ENCODE measurements at regions not wholly inside any gene's neighbourhood (a gene's known extent, or its start where the extent isn't known, plus 50 kb on each side); places are given as distances from the start of the nearest gene placed in this dataset.

DNA sequence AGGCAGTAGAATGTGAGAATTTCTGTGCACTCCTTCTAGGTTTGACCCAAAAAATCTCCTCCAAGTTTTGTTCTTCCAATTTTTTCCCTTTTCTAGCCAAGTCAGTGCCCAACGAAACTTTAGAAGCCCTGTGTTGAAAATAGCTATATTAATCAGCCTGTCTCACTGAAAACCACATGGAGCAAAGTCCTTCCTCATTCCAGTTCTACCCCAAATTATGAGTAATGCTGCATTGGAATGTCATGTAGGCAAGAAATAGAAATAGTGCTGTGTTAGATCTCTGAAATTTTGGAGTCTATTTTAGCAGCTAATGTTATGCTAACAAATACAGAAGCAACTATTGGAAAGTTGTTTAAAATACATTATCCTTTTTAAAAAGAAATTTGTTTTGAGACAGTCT lies 725.5 kb downstream of the TBC1D32 start:
- Histone ChIP-seq H3K27me3 (ENCODE audit: low read depth, low read length) (no peaks in the 10 kb centered on the region), H3K9ac (ENCODE audit: low read length) (no peak overlapping the region), H3K4me3 (ENCODE audit: low read length) (no peak overlapping the region), H3K79me2 (ENCODE audit: low read length) (no peaks in the 10 kb centered on the region), H3K27ac (ENCODE audit: low read length) (no peak overlapping the region), H3K9me3 (ENCODE audit: insufficient read depth, low read length) (no peaks in the 10 kb centered on the region), H3K36me3 (replicated peaks; ENCODE audit: low read depth, low read length) (no peaks in the 10 kb centered on the region), H2AFZ (ENCODE audit: low read depth, low read length) (no peak overlapping the region), H4K20me1 (ENCODE audit: insufficient read depth, low read length) (no peaks in the 10 kb centered on the region), H3K4me2 (ENCODE audit: low read length) (no peak overlapping the region), H3K4me1 (ENCODE audit: low read length) (peaks cover 24% of the 10 kb centered on the region)
- no peak for TF ChIP-seq EZH2phosphoT487 (IDR thresholded peaks at IDR 0.05; ENCODE audit: low read depth)
- TF ChIP-seq, protein P1, sequence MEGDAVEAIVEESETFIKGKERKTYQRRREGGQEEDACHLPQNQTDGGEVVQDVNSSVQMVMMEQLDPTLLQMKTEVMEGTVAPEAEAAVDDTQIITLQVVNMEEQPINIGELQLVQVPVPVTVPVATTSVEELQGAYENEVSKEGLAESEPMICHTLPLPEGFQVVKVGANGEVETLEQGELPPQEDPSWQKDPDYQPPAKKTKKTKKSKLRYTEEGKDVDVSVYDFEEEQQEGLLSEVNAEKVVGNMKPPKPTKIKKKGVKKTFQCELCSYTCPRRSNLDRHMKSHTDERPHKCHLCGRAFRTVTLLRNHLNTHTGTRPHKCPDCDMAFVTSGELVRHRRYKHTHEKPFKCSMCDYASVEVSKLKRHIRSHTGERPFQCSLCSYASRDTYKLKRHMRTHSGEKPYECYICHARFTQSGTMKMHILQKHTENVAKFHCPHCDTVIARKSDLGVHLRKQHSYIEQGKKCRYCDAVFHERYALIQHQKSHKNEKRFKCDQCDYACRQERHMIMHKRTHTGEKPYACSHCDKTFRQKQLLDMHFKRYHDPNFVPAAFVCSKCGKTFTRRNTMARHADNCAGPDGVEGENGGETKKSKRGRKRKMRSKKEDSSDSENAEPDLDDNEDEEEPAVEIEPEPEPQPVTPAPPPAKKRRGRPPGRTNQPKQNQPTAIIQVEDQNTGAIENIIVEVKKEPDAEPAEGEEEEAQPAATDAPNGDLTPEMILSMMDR (IDR thresholded peaks at IDR 0.05; ENCODE audit: low read depth, low read length) = no peak

DNA sequence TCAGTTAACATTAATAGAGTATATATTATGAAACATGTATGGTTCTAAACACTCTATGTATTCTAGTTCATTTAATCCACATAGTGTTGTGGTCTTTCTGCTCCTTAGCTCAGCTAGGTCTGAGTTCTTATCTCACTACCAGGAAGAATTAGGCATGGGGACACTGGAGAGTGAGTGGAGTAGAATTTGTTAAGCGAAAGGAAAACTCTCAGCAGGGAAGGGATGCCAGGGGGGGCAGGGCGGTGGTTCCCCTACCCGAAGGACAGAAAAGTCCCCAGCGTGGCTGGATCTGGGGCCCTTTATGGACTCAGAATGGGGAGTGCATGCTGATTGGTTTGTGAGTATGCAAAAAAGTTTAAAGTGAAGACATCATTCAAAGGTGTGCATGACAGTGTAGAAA lies 727.5 kb downstream of the TBC1D32 start:
- Histone ChIP-seq H3K36me3 (replicated peaks; ENCODE audit: low read depth, low read length) (no peaks in the 10 kb centered on the region), H3K4me2 (ENCODE audit: low read length) (no peak overlapping the region), H3K4me3 (ENCODE audit: low read length) (no peak overlapping the region), H3K27ac (ENCODE audit: low read length) (no peak overlapping the region), H3K4me1 (ENCODE audit: low read length) (peaks cover 24% of the 10 kb centered on the region), H2AFZ (ENCODE audit: low read depth, low read length) (no peak overlapping the region), H3K27me3 (ENCODE audit: low read depth, low read length) (no peaks in the 10 kb centered on the region), H3K9me3 (ENCODE audit: insufficient read depth, low read length) (no peaks in the 10 kb centered on the region), H3K9ac (ENCODE audit: low read length) (no peak overlapping the region), H3K79me2 (ENCODE audit: low read length) (no peaks in the 10 kb centered on the region), H4K20me1 (ENCODE audit: insufficient read depth, low read length) (no peaks in the 10 kb centered on the region)
- TF ChIP-seq, protein P1 (IDR thresholded peaks at IDR 0.05; ENCODE audit: low read depth, low read length) = no peak
- TF ChIP-seq EZH2phosphoT487 (IDR thresholded peaks at IDR 0.05; ENCODE audit: low read depth) = no peak

DNA sequence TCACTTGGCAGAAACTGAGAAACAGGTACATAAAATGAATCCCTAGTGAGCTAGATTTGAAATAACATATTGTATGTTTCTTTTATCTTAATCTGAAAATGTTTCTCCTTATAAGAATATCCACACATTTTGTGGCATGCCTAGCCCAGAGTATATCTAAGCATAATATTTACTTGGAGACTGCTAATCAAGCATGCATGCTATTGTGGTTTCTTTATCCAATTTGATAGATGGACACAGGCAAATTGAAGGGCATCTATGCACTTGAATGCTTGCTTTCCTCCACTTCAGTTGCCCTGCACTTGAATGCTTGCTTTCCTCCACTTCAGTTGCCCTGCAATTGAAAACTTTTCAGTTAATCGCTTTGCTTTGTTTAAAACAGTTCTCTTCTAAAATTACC lies 729.8 kb downstream of the TBC1D32 start:
- H3K27me3 ChIP-seq (ENCODE audit: low read depth, low read length) = no peaks in the 10 kb centered on the region
- H3K27ac ChIP-seq (ENCODE audit: low read length) = no peak overlapping the region
- no peaks in the 10 kb centered on the region for H3K9me3 ChIP-seq (ENCODE audit: insufficient read depth, low read length)
- H3K36me3 ChIP-seq (replicated peaks; ENCODE audit: low read depth, low read length) = no peaks in the 10 kb centered on the region
- H2AFZ ChIP-seq (ENCODE audit: low read depth, low read length) = no peak overlapping the region
- H4K20me1 ChIP-seq (ENCODE audit: insufficient read depth, low read length) = no peaks in the 10 kb centered on the region
- no peak overlapping the region for H3K9ac ChIP-seq (ENCODE audit: low read length)
- no peak for TF ChIP-seq EZH2phosphoT487 (IDR thresholded peaks at IDR 0.05; ENCODE audit: low read depth)
- TF ChIP-seq, protein P1 (IDR thresholded peaks at IDR 0.05; ENCODE audit: low read depth, low read length) = no peak
- H3K4me1 ChIP-seq (ENCODE audit: low read length) = peaks cover 24% of the 10 kb centered on the region
- H3K79me2 ChIP-seq (ENCODE audit: low read length) = no peaks in the 10 kb centered on the region
- H3K4me3 ChIP-seq (ENCODE audit: low read length) = no peak overlapping the region
- no peak overlapping the region for H3K4me2 ChIP-seq (ENCODE audit: low read length)

DNA sequence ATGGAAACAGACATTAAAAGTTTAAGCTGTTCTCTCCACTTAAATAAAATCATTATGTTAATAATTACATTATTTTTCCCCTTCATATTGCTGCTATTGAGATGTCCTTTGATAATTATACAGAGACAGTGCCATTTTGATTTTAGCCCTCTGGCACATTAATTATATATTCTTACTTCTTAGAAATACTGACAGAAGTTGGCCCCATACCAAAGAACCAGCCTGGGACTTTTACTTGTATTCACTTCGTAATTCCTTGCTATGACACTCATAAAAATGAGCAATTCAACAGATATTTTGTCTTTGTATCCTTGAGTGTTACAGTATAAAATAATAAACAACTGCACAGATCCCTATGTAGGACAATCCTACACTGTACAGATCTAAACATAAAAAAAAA lies 743.7 kb downstream of the TBC1D32 start:
- Histone ChIP-seq H3K36me3 (replicated peaks; ENCODE audit: low read depth, low read length) (no peaks in the 10 kb centered on the region), H4K20me1 (ENCODE audit: insufficient read depth, low read length) (no peaks in the 10 kb centered on the region), H3K4me2 (ENCODE audit: low read length) (no peak overlapping the region), H2AFZ (ENCODE audit: low read depth, low read length) (no peak overlapping the region), H3K9me3 (ENCODE audit: insufficient read depth, low read length) (no peaks in the 10 kb centered on the region), H3K4me3 (ENCODE audit: low read length) (no peak overlapping the region), H3K79me2 (ENCODE audit: low read length) (no peaks in the 10 kb centered on the region), H3K9ac (ENCODE audit: low read length) (no peak overlapping the region), H3K27me3 (ENCODE audit: low read depth, low read length) (no peaks in the 10 kb centered on the region), H3K27ac (ENCODE audit: low read length) (no peak overlapping the region), H3K4me1 (ENCODE audit: low read length) (no peaks in the 10 kb centered on the region)
- no peak for TF ChIP-seq EZH2phosphoT487 (IDR thresholded peaks at IDR 0.05; ENCODE audit: low read depth)
- TF ChIP-seq, protein P1 (IDR thresholded peaks at IDR 0.05; ENCODE audit: low read depth, low read length) = no peak
